ENCODE measurements at regions not wholly inside any gene's neighbourhood (a gene's known extent, or its start where the extent isn't known, plus 50 kb on each side); places are given as distances from the start of the nearest gene placed in this dataset.

- TF ChIP-seq CTCF (IDR thresholded peaks at IDR 0.05 in 8 of 11, conservative IDR thresholded peaks at IDR 0.05 in 3 of 11) (no peak), POLR2A (IDR thresholded peaks at IDR 0.05) (no peak), POLR2AphosphoS5 (IDR thresholded peaks at IDR 0.05) (no peak)
These were observed 479.4 kb upstream of the TMEM132C start for GRCh38 chr12:127787544-127787943.
